T-helper 2 cell treated with Interferon-gamma antibody and Interleukin-4, amounts not matched to agents 5 μg/mL and 100 μg/mL, for 36 hours (primary cell): ENCODE measurements at regions not wholly inside any gene's neighbourhood (a gene's known extent, or its start where the extent isn't known, plus 50 kb on each side); places are given as distances from the start of the nearest gene placed in this dataset.
A peak's percentile ranks its signal among the peaks of the same experiment; 100 is the strongest.

Experiments
- DNase-seq: peaks from one replicate; pipeline ENCODE4 v3.0.0; 2021; ENCODE audit warnings: low spot score
- H3K27ac Mint-ChIP-seq: one replicate; pipeline ENCODE4 v1.8.0; 2021; ENCODE audit warnings: mild to moderate bottlenecking, mixed read lengths
- H3K27me3 Mint-ChIP-seq: one replicate; pipeline ENCODE4 v1.8.0; 2021; ENCODE audit warnings: low read depth, mixed read lengths
- H3K36me3 Mint-ChIP-seq: one replicate; pipeline ENCODE4 v1.8.0; 2021; ENCODE audit warnings: low read depth, mixed read lengths
- H3K4me1 Mint-ChIP-seq: one replicate; pipeline ENCODE4 v1.8.0; 2021; ENCODE audit warnings: low read depth, mixed read lengths
- H3K4me3 Mint-ChIP-seq: one replicate; pipeline ENCODE4 v1.8.0; 2022; ENCODE audit warnings: mild to moderate bottlenecking, moderate library complexity, mixed read lengths
- H3K9me3 Mint-ChIP-seq: one replicate; pipeline ENCODE4 v1.8.0; 2021; ENCODE audit warnings: mixed read lengths

DNA sequence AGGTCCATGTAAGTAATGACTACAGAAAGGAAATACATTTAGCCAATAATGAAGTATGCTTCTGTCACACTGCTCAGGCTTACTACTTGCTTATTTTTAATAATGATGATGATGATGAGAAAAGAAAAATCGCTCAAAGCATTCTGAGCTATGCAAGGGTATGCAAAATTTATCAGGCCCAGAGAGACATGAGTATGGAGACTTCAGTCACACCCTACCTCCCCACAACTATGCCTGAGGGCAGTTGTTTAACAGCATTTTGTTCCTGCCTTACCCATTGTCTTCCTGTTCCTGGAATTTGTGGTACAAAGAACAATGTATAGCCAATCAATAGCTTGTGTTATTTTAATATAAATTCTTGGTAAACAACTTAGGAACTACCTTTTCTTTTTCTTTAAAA is 232.6 kb upstream of the ZBED5 start:
- Mint-ChIP-seq H3K4me3 (no peak overlapping the region), H3K27me3 (no peaks in the 10 kb centered on the region), H3K27ac (no peak overlapping the region), H3K9me3 (peaks cover 4% of the 10 kb centered on the region), H3K36me3 (no peaks in the 10 kb centered on the region), H3K4me1 (no peaks in the 10 kb centered on the region)
- DNase-seq = no peak

DNA sequence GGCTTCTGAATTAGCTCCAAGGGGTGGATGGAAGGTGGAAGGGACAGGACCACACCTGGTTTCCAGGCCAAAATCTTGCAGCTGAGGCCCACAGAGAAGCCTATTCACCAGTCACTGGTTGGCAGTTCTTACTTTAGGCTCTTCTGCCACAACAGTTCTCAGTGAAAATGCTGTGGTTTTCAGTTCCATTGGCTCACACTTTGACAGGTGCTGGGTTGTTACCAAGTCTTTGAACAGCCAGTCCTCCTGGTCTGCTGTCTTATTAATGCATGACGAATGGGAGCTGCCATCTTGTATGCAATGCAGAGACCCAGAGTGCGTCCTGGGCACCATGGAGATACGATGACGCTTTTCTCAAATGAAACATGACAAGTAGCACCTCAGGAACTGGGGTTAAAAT is 232.0 kb upstream of the ZBED5 start:
- Mint-ChIP-seq H3K27me3 (no peaks in the 10 kb centered on the region), H3K4me1 (no peaks in the 10 kb centered on the region), H3K4me3 (no peak overlapping the region), H3K27ac (no peak overlapping the region), H3K36me3 (no peaks in the 10 kb centered on the region), H3K9me3 (peaks cover 4% of the 10 kb centered on the region)
- DNase-seq = no peak

- DNase-seq = no peak
- Mint-ChIP-seq H3K27me3 (no peaks in the 10 kb centered on the region), H3K27ac (no peak overlapping the region), H3K9me3 (peaks cover 4% of the 10 kb centered on the region), H3K4me3 (no peak overlapping the region), H3K36me3 (no peaks in the 10 kb centered on the region), H3K4me1 (peaks cover 2% of the 10 kb centered on the region)
Measured at GRCh38 chr11:11086979-11087378, 229.1 kb upstream of the ZBED5 start.

DNA sequence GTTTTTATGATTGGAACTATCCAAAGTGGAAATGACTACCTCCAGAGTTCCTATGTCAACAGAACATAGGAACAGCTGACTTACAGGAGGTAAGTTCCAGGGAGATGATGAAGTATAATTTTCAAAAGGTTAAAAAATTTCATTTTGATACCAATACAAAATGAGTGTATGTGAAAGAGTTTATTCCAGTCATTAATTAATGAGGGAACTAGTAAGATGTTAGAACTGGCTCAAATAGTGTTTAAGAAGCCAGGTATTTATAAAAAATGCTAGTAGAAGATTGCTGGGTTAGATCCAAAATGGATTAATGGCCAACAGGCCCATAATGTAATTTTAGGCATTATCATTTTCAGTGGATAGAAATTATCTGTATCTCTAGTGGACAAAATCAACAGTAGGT is 227.7 kb upstream of the ZBED5 start:
- Mint-ChIP-seq H3K36me3 (no peaks in the 10 kb centered on the region), H3K27me3 (peaks cover 2% of the 10 kb centered on the region), H3K4me1 (peaks cover 2% of the 10 kb centered on the region), H3K4me3 (no peak overlapping the region), H3K27ac (no peak overlapping the region), H3K9me3 (no peaks in the 10 kb centered on the region)
- no peak for DNase-seq

DNA sequence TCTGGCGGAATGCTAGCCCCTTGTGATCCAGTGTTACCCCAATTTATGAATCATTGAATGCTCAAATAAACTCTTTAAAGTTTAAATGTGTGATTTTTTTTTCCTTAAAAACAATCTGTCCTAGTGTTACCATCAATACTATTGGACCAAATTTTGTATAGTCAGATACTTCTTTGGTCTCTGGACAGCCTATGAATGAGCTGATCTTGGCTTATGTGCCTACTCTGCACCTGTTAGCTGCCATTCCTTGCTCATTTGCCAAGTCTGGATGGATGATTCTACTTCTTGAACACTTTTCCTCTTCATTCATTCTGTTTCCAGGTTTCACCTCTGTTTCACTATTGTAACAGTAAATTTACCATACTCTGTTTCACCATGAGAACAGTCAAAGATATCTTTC is 226.5 kb upstream of the ZBED5 start:
- peaks cover 4% of the 10 kb centered on the region for H3K27me3 Mint-ChIP-seq
- H3K4me1 Mint-ChIP-seq = peaks cover 2% of the 10 kb centered on the region
- DNase-seq = no peak
- H3K9me3 Mint-ChIP-seq = no peaks in the 10 kb centered on the region
- no peak overlapping the region for H3K27ac Mint-ChIP-seq
- H3K36me3 Mint-ChIP-seq = no peaks in the 10 kb centered on the region
- no peak overlapping the region for H3K4me3 Mint-ChIP-seq

- Mint-ChIP-seq H3K27me3 (peaks cover 7% of the 10 kb centered on the region), H3K4me1 (peaks cover 3% of the 10 kb centered on the region), H3K36me3 (no peaks in the 10 kb centered on the region), H3K9me3 (no peaks in the 10 kb centered on the region), H3K4me3 (no peak overlapping the region), H3K27ac (no peak overlapping the region)
- no peak for DNase-seq
Measured at GRCh38 chr11:11083441-11083840, 225.6 kb upstream of the ZBED5 start.

DNA sequence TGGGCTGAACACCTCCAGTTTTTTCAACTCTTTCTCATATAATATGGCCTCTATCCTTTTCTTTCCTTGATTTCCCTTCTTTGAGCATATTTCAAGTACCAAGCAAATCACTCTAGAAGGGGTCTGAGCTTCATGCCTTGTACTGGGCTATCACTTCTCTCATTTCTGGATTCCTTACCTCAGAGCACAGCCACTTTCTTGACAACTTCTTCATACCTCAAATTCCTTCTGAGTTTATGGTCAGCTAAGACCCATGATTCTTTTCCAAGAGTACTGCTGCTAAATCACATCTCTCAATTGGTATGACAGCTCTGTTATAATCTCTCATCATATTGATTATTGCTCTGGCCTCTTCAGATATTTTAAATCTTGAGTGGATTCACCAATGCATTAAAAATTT is 224.8 kb upstream of the ZBED5 start:
- H3K9me3 Mint-ChIP-seq = no peaks in the 10 kb centered on the region
- H3K36me3 Mint-ChIP-seq = no peaks in the 10 kb centered on the region
- H3K4me3 Mint-ChIP-seq = no peak overlapping the region
- no peak for DNase-seq
- no peak overlapping the region for H3K27ac Mint-ChIP-seq
- peaks cover 3% of the 10 kb centered on the region for H3K4me1 Mint-ChIP-seq
- H3K27me3 Mint-ChIP-seq = peaks cover 7% of the 10 kb centered on the region

- Mint-ChIP-seq H3K27me3 (peaks cover 7% of the 10 kb centered on the region), H3K36me3 (no peaks in the 10 kb centered on the region), H3K9me3 (no peaks in the 10 kb centered on the region), H3K4me1 (peaks cover 10% of the 10 kb centered on the region), H3K4me3 (no peak overlapping the region), H3K27ac (no peak overlapping the region)
- DNase-seq = no peak
Measured at GRCh38 chr11:11081776-11082175, 223.9 kb upstream of the ZBED5 start.

- DNase-seq = no peak
- no peaks in the 10 kb centered on the region for H3K9me3 Mint-ChIP-seq
- no peak overlapping the region for H3K4me3 Mint-ChIP-seq
- H3K27ac Mint-ChIP-seq = no peak overlapping the region
- H3K36me3 Mint-ChIP-seq = no peaks in the 10 kb centered on the region
- H3K27me3 Mint-ChIP-seq = peaks cover 7% of the 10 kb centered on the region
- peaks cover 12% of the 10 kb centered on the region for H3K4me1 Mint-ChIP-seq
Measured at GRCh38 chr11:11081288-11081687, 223.4 kb upstream of the ZBED5 start.

DNA sequence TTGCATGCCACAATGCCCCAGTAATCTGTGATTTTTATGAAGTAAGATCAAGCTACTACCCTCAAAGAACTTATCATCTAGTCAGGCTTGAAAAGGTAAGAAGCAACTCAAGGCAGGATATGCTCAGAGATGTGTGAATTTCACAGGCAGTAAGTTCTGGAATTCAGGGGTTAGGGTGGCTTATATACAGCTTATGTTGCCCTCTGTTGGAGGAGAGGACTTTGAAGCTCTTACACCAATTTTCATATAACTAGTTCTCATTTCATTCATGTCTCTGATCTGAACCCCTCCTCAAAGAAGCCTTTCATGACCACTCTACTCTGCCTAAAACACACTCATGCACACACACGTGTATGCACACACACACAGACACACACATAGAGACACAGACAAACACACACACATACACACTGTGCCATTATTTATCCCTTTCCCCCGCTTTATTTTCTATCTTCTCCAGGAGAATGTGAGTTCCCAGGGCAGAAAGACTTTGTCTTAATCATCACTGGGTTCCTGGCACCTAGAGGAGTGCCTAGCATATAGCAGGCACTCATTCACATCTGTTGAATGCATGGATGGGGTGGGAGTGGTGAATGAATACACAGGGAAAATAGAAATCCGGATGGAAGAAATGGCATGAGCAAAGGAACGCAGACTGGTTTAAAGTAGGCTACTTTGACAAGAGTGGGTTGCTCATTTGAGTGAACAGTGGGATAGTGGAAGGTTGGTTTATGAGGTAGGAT is 220.7 kb upstream of the ZBED5 start:
- Mint-ChIP-seq H3K27ac (no peak overlapping the region), H3K4me1 (peaks cover 18% of the 10 kb centered on the region), H3K9me3 (no peaks in the 10 kb centered on the region), H3K36me3 (no peaks in the 10 kb centered on the region), H3K27me3 (peaks cover 7% of the 10 kb centered on the region), H3K4me3 (no peak overlapping the region)
- DNase-seq = no peak

GRCh38 chr11:11077898-11078297 is 220.0 kb upstream of the ZBED5 start:
- no peaks in the 10 kb centered on the region for H3K9me3 Mint-ChIP-seq

DNA sequence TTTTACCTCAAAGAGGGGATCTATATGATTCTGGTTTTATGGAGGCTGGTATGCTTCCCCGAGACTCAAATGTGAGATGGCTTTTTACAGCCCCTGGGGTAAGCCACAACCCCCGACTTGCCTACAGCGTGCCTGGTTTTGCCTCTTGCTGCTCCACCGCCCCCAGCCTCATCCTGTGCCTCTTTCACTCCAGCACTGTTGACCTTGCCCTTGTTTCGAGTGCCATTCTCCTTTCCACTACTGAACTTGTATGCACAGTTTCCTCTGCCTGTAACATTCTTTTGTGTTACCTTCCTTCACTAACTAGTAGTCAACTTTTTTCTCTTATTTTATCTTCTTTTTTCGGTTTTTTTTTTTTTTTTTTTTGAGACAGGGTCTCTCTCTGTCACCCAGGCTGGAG is 219.0 kb upstream of the ZBED5 start:
- DNase-seq = no peak
- Mint-ChIP-seq H3K27ac (peak overlapping the region; percentile 69), H3K9me3 (no peaks in the 10 kb centered on the region), H3K4me1 (peaks cover 22% of the 10 kb centered on the region), H3K4me3 (peak overlapping the region; percentile 1), H3K36me3 (no peaks in the 10 kb centered on the region), H3K27me3 (peaks cover 7% of the 10 kb centered on the region)

More at GRCh38 chr11:11077898-11078297, 220.0 kb upstream of the ZBED5 start:
- H3K27ac Mint-ChIP-seq = no peak overlapping the region
- H3K4me1 Mint-ChIP-seq = peaks cover 22% of the 10 kb centered on the region
- DNase-seq = no peak
- no peaks in the 10 kb centered on the region for H3K36me3 Mint-ChIP-seq
- H3K4me3 Mint-ChIP-seq = no peak overlapping the region
- H3K27me3 Mint-ChIP-seq = peaks cover 7% of the 10 kb centered on the region

DNA sequence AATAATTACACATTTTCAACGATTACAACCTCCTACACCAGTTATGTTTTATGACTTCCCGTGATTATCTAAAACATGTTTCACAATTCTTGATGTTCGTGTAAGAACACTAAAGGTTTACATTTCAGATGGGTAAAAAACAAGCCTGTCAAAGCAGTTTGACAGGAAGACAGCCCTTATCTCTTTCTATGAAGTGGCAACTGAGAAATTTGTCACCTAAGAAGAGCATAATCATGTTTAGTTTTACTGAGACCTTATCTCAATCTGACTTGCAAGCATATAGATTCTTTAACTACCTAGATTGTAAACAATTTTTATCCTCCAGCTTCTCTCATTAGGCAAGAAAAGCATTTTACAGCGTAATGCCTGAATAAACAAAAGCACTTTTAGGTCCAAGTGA is 218.4 kb upstream of the ZBED5 start:
- no peaks in the 10 kb centered on the region for H3K36me3 Mint-ChIP-seq
- peaks cover 22% of the 10 kb centered on the region for H3K4me1 Mint-ChIP-seq
- H3K9me3 Mint-ChIP-seq = no peaks in the 10 kb centered on the region
- peaks cover 7% of the 10 kb centered on the region for H3K27me3 Mint-ChIP-seq
- peak overlapping the region; percentile 80 for H3K27ac Mint-ChIP-seq
- no peak for DNase-seq
- no peak overlapping the region for H3K4me3 Mint-ChIP-seq

GRCh38 chr11:11075515-11076171 is 217.8 kb upstream of the ZBED5 start:
- peaks cover 5% of the 10 kb centered on the region for H3K27me3 Mint-ChIP-seq
- no peak overlapping the region for H3K4me3 Mint-ChIP-seq
- H3K4me1 Mint-ChIP-seq = peaks cover 22% of the 10 kb centered on the region
- H3K27ac Mint-ChIP-seq = no peak overlapping the region
- H3K9me3 Mint-ChIP-seq = no peaks in the 10 kb centered on the region
- H3K36me3 Mint-ChIP-seq = no peaks in the 10 kb centered on the region
- DNase-seq = no peak
